Kidney epithelial cell (primary cell): ENCODE measurements at regions not wholly inside any gene's neighbourhood (a gene's known extent, or its start where the extent isn't known, plus 50 kb on each side); places are given as distances from the start of the nearest gene placed in this dataset.

ENCODE experiments used
- DNase-seq: peaks from one replicate; pipeline ENCODE4 v3.0.0-alpha.2; 2010; ENCODE audit warnings: low read depth
- H3K27me3 ChIP-seq: 2 replicates; pipeline ENCODE4 v1.6.0; 2011; ENCODE audit warnings: low read length; ENCODE audit not compliant: control insufficient read depth, insufficient read depth
- H3K36me3 ChIP-seq: 2 replicates; pipeline ENCODE4 v1.5.1; 2011; ENCODE audit warnings: low read length; ENCODE audit not compliant: control insufficient read depth, insufficient read depth
- H3K4me3 ChIP-seq: 2 replicates; pipeline ENCODE4 v1.5.1; 2011; ENCODE audit warnings: low read depth, mild to moderate bottlenecking, control low read depth, low read length
- TF ChIP-seq, protein P1 (sequence below): IDR thresholded peaks from 2 replicates; pipeline ENCODE4 v1.5.1; 2011; ENCODE audit warnings: mild to moderate bottlenecking, moderate library complexity, low read length, control low read depth, inconsistent platforms; ENCODE audit not compliant: insufficient read depth, poor library complexity, severe bottlenecking

DNA sequence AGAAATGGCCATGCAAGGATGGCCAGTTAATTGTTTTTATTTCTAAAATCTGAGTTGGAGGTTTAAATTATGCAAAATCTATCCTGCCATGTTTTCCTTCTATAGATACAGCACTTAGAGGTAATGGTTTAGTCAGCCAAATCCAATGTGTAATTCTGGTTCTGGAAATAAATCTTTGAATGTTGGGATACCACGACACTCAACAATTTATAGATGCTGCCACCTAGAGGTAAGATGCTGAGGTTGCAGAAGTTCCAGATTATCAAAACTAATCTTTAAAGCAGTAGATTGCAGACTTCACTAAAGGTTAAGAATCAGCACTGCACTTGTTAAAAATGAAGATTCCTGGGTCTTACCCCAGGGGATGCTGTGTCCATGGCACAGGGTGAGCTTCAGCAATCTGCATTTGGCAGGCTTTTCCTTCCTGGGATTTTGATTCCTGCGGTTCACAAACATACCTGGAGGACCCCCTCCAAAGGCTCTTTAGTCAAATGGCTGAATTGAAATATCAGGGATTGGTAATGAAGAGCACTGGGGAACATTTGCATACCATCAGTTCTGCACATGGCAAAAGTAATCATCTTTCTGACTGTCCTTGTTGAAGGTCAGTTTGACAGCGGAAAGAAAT is 53.4 kb upstream of the ANO4 start:
- Histone ChIP-seq H3K4me3 (no peak overlapping the region), H3K36me3 (no peaks in the 10 kb centered on the region), H3K27me3 (no peaks in the 10 kb centered on the region)
- TF ChIP-seq, protein P1, sequence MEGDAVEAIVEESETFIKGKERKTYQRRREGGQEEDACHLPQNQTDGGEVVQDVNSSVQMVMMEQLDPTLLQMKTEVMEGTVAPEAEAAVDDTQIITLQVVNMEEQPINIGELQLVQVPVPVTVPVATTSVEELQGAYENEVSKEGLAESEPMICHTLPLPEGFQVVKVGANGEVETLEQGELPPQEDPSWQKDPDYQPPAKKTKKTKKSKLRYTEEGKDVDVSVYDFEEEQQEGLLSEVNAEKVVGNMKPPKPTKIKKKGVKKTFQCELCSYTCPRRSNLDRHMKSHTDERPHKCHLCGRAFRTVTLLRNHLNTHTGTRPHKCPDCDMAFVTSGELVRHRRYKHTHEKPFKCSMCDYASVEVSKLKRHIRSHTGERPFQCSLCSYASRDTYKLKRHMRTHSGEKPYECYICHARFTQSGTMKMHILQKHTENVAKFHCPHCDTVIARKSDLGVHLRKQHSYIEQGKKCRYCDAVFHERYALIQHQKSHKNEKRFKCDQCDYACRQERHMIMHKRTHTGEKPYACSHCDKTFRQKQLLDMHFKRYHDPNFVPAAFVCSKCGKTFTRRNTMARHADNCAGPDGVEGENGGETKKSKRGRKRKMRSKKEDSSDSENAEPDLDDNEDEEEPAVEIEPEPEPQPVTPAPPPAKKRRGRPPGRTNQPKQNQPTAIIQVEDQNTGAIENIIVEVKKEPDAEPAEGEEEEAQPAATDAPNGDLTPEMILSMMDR, result peak; percentile 70
- no peak for DNase-seq

DNA sequence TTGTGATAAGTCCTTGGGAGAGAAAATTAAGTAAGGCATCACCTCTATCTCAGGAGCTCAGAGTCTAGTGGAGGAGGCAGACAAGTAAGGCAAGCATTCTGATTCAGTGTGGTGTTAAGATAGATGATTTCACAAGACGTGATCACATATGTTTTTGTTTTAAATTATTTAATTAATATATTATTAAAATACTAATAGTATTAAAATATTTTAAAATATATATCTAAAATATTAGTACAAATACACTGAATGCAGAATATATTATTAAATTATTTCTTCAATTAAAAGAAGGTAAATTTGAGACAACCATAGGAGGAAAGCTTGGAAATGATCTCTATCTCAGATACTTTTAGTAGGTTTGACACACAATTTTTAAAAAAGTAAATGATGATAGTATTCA is 51.5 kb upstream of the ANO4 start:
- no peaks in the 10 kb centered on the region for H3K27me3 ChIP-seq
- no peak for DNase-seq
- no peak overlapping the region for H3K4me3 ChIP-seq
- no peaks in the 10 kb centered on the region for H3K36me3 ChIP-seq
- TF ChIP-seq, protein P1, result no peak
